Activated CD4-positive, alpha-beta T cell treated with anti-CD3 and anti-CD28 coated beads, Interleukin-2, amount 50 U/mL, for 16 hours (primary cell): ENCODE measurements at regions not wholly inside any gene's neighbourhood (a gene's known extent, or its start where the extent isn't known, plus 50 kb on each side); places are given as distances from the start of the nearest gene placed in this dataset.
"Not testable (repeated sequence)": the region's sequence is repeated elsewhere in the genome, so short reads cannot be mapped to it uniquely, and the experiment has no call there.

Experiments
- DNase-seq: peaks from one replicate; pipeline ENCODE4 v3.0.0-alpha.2; 2020

GRCh38 chr13:50235604-50236342 is 220.5 kb downstream of the KCNRG start:
- no peak for DNase-seq

GRCh38 chr13:50236898-50237318 is 221.7 kb downstream of the KCNRG start:
- DNase-seq: peak; percentile 91

- DNase-seq: no peak
Measured at GRCh38 chr13:50238922-50239321, 223.7 kb downstream of the KCNRG start.

DNA sequence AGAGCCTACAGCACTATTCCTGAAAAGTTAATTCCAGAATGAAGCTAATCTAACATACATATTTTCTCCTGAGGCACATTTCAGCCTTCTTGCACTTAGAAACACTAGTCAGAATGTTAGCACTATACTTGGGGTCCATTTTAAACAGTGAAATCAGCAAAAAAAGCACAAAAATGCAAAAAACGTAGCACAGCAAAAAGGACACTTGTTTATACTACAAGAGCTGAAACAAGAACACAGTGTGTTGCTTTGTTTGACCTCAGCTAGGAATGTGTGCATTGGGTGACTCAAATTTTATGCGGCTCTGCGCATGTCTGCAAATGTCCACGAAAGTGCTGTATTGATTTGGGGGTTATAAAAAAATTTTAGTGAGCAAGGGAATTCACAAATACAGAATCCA is 226.2 kb downstream of the KCNRG start:
- no peak for DNase-seq

GRCh38 chr13:50243931-50244330 is 228.7 kb downstream of the KCNRG start:
- no peak for DNase-seq

DNA sequence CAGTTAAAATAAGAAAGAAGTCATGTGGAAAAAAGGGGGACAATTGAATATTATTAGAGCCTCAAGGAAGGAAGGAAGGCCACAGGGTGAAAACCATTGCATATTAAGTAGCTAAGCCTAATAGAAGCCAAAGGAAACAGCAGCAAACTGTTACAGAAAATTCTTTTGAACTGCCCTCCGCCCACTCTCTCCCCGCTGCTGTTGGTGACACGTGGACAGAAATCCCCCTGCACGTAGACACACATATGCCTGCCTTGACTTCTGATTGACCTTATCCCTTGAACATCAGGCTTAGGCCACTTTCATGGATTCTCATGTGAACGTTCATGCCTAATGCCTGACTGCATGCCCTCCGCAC is 229.1 kb downstream of the KCNRG start:
- DNase-seq: no peak

DNA sequence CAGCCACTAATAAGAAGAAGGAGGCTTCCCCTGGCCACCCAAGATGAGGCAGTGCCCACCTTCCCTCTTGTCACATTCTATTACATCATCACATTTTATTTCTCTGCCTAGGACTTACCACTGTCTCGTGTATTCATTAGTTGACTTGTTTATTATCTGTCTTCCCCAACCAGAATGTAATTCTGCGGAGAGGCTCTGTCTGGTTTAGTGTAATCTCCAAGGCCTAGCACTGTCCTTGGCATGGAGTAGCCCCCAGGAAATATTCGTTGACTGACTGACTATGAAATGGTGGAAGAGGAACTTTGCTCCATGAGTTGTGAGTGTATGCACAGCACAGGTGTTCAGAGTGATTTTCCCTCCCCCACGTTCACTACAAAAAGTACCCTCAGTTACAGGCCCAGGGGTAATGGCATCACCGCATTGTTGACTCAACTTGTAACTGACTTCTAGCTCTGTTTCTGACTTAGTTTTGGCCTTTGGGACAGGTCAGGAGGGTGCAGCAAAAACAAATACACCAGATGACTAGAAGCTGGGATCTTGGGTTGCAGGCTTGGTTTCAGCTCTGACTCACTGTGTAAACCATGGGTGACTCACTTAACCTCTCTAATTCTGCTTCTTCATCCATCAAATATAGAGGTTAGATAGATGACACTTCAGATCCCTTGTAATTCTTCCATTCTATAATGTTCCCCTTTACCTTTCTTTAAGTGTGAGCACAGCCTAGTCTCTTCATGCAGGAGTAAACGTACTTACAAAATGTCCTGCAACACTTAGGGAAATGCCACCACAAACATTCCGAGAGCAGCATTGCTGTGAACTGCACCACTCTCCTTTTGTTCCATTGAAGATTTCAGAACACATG is 229.7 kb downstream of the KCNRG start:
- DNase-seq: peak; percentile 93

- no peak for DNase-seq
Measured at GRCh38 chr13:50247223-50247622, 232.0 kb downstream of the KCNRG start.

DNA sequence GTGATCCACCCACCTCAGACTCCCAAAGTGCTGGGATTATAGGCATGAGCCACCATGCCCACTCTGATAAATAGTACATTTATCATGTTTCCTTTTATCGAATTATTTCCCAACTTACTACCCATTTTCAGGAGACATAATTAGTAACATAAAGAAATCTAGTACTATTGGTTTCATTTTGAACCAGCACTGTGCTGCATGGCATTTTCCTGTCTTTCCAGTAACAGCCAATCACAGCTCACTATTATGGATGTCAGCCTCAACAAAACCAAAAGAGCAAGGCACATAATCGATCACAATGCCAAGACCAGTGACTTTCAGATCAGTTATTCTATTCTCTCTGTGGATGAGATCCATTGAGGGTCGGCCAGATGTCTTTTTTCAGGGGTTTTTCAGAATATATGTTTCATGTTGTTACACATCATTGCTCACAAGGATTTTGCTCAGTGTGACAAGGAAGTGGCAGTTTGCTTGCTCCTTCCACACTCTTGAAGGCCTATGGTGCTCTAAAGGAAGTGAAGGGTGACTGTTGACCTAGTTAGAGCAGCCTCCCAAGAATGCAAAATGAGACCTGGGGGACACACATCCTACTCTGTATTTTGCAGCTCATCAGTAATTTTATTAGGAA is 233.4 kb downstream of the KCNRG start:
- DNase-seq: no peak

DNA sequence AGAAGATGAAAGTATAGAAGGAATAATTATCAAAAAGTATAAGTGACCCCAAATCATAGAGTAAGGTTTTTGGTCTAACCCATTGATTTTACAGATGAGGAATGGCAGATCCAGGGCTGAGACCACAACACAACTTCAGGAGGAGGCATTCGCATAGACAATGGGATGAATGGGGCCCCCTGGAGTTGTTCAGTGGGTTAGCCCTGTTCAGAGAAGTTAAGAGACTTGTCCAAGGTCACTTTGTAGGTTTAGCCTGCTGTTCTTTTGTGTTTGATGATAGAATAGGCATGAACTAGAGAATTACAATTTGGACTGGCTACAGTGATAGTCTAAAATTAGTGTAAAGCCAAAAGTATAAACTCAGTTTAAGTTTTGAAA is 233.9 kb downstream of the KCNRG start:
- DNase-seq: no peak

GRCh38 chr13:50250401-50250800 is 235.2 kb downstream of the KCNRG start:
- DNase-seq: no peak

DNA sequence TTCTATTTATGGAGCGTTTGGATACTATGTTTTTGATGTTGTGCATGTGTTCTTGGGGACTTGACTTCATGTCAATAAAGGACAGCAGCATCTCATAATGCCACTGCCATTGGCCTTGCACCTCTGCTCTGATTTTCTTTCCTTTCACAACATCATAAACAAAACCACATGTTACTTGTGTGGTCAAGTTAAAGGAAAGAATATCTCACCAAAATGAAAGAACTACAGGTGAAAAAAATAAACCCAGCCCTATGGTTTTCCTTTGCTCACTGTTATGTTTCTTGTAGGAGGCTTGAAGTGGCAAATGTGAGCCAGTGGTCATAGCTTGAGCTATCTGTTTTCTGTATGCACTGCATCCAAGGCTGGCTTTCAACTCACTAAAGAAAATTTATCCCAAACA is 240.4 kb downstream of the KCNRG start:
- peak; percentile 35 for DNase-seq

- not testable (repeated sequence) for DNase-seq
Measured at GRCh38 chr13:50256536-50257321, 241.5 kb downstream of the KCNRG start.

GRCh38 chr13:50257646-50258045 is 242.4 kb downstream of the KCNRG start:
- peak; percentile 46 for DNase-seq

GRCh38 chr13:50261130-50261901 is 246.1 kb downstream of the KCNRG start:
- no peak for DNase-seq

DNA sequence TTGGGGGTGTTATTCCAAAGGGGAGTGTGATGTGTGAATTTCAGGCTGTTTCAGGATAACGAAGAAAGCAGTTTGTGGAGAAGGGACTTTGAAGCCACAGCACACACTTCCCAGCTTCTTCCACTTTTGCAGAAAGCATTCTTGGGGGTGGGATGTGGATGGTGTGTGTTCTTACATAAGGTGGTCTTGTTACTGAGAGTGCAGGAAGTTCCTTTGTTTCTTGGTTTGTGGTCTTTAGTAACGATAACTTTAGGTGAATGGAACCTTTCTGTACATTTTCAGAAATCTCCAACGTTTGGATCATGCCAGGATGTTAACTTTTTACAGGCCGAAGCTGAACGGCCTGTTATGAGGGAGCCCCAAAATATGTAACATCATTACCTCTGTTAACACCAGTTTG is 251.8 kb downstream of the KCNRG start:
- no peak for DNase-seq

GRCh38 chr13:50267917-50268316 is 252.7 kb downstream of the KCNRG start:
- no peak for DNase-seq

- DNase-seq: no peak
Measured at GRCh38 chr13:50268500-50268899, 253.3 kb downstream of the KCNRG start.

GRCh38 chr13:50274181-50274580 is 258.9 kb downstream of the KCNRG start:
- no peak for DNase-seq

DNA sequence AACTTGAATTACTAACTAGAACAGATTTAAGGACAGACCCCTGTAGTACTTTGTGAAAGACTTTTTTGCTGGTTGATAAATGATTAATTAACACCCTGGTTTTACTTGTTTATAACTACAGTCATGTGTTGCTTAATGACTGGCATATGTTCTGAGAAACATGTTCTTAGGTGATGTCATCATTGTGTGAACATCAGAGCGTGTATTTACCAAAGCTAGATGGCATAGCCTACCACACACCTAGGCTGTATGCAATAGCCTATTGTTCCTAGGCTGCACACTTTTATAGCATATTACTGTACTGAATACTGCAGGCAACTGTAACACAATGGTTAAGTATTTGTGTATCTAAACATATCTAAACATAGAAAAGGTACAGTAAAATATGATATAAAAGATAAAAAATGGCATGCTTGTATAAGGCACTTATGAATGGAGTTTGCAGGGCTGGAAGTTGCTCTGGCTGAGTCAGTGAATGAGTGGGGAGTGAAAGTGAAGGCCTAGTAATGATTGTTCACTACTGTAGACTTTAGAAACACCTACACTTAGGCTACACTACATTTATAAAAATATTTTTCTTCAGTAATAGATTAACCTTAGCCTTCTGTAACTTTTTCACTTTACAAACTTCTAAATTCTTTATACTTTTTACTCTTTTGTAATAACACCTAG is 260.3 kb downstream of the KCNRG start:
- DNase-seq: no peak

GRCh38 chr13:50276550-50276949 is 261.3 kb downstream of the KCNRG start:
- DNase-seq: no peak

- no peak for DNase-seq
Measured at GRCh38 chr13:50277127-50277526, 261.9 kb downstream of the KCNRG start.
